RWPE2 (cell line): ENCODE measurements at regions not wholly inside any gene's neighbourhood (a gene's known extent, or its start where the extent isn't known, plus 50 kb on each side); places are given as distances from the start of the nearest gene placed in this dataset.

Source experiments
- ATAC-seq: fragments of 200-7000 bp; cut with Tn5 transposase; 3 replicates; pipeline ENCODE4 v1.9.1; 2021; ENCODE audit warnings: low read depth
- DNase-seq: peaks from one replicate; pipeline ENCODE4 v3.0.0-alpha.2; 2020; ENCODE audit warnings: low spot score
- H3K27ac ChIP-seq: fragments of 450-650 bp; 2 replicates; pipeline ENCODE4 v1.5.1; 2017; ENCODE audit warnings: mild to moderate bottlenecking; ENCODE audit not compliant: poor library complexity, severe bottlenecking
- H3K27me3 ChIP-seq: fragments of 250-450 bp; sonication (Bioruptor Pico); 2 replicates; pipeline ENCODE4 v1.5.1; 2021; ENCODE audit warnings: mild to moderate bottlenecking, moderate library complexity; ENCODE audit not compliant: insufficient read depth, poor library complexity, severe bottlenecking
- H3K36me3 ChIP-seq: fragments of 250-450 bp; sonication (Bioruptor Pico); 2 replicates; pipeline ENCODE4 v1.5.1; 2020; ENCODE audit warnings: low read depth, mild to moderate bottlenecking, moderate library complexity
- H3K4me1 ChIP-seq: fragments of 250-450 bp; sonication (Bioruptor Pico); 2 replicates; pipeline ENCODE4 v1.5.1; 2021; ENCODE audit warnings: mild to moderate bottlenecking, moderate library complexity; ENCODE audit not compliant: insufficient read depth, poor library complexity, severe bottlenecking
- H3K4me3 ChIP-seq: fragments of 250-450 bp; sonication (Bioruptor Pico); 2 replicates; pipeline ENCODE4 v1.5.1; 2021; ENCODE audit warnings: mild to moderate bottlenecking, moderate library complexity; ENCODE audit not compliant: severe bottlenecking
- H3K9me3 ChIP-seq: fragments of 250-450 bp; sonication (Bioruptor Pico); 2 replicates; pipeline ENCODE4 v1.5.1; 2021; ENCODE audit warnings: mild to moderate bottlenecking, moderate library complexity; ENCODE audit not compliant: severe bottlenecking
- CTCF ChIP-seq: fragments of 450-650 bp; IDR thresholded peaks from one replicate; pipeline ENCODE4 v1.5.1; 2017; ENCODE audit warnings: mild to moderate bottlenecking, moderate library complexity; ENCODE audit not compliant: poor library complexity, severe bottlenecking

- H3K36me3 ChIP-seq, result no peaks in the 10 kb centered on the region
- DNase-seq (no peak), ATAC-seq (no peak)
- TF ChIP-seq CTCF, result no peak
- H3K27ac ChIP-seq, result no peak overlapping the region
- no peaks in the 10 kb centered on the region for H3K9me3 ChIP-seq
- no peaks in the 10 kb centered on the region for H3K4me1 ChIP-seq
- no peaks in the 10 kb centered on the region for H3K27me3 ChIP-seq
- no peak overlapping the region for H3K4me3 ChIP-seq
Observed at GRCh38 chrX:129115935-129116334, 407.4 kb downstream of the SMARCA1 start.

GRCh38 chrX:129115104-129115503 lies 408.2 kb downstream of the SMARCA1 start:
- no peaks in the 10 kb centered on the region for H3K4me1 ChIP-seq
- no peaks in the 10 kb centered on the region for H3K27me3 ChIP-seq
- H3K36me3 ChIP-seq, result no peaks in the 10 kb centered on the region
- H3K9me3 ChIP-seq, result no peaks in the 10 kb centered on the region
- ATAC-seq (no peak), DNase-seq (no peak)
- peak; percentile 20 for TF ChIP-seq CTCF
- no peak overlapping the region for H3K27ac ChIP-seq
- no peak overlapping the region for H3K4me3 ChIP-seq

- DNase-seq (no peak), ATAC-seq (no peak)
- no peak for TF ChIP-seq CTCF
- Histone ChIP-seq H3K9me3 (no peaks in the 10 kb centered on the region), H3K4me1 (no peaks in the 10 kb centered on the region), H3K36me3 (no peaks in the 10 kb centered on the region), H3K27ac (no peak overlapping the region), H3K4me3 (no peak overlapping the region), H3K27me3 (no peaks in the 10 kb centered on the region)
Observed at GRCh38 chrX:129111081-129111798, 412.1 kb downstream of the SMARCA1 start.

- H3K36me3 ChIP-seq, result no peaks in the 10 kb centered on the region
- H3K27me3 ChIP-seq, result no peaks in the 10 kb centered on the region
- no peak overlapping the region for H3K27ac ChIP-seq
- no peaks in the 10 kb centered on the region for H3K4me1 ChIP-seq
- ATAC-seq, result no peak
- no peak for TF ChIP-seq CTCF
- DNase-seq, result no peak
- no peak overlapping the region for H3K4me3 ChIP-seq
- H3K9me3 ChIP-seq, result no peaks in the 10 kb centered on the region
Observed at GRCh38 chrX:129108936-129109335, 414.4 kb downstream of the SMARCA1 start.

- no peak for DNase-seq
Observed at GRCh38 chrX:129099207-129099606, 424.1 kb downstream of the SMARCA1 start.

More at GRCh38 chrX:129099207-129099606, 424.1 kb downstream of the SMARCA1 start:
- TF ChIP-seq CTCF, result no peak
- no peak for ATAC-seq
- no peaks in the 10 kb centered on the region for H3K4me1 ChIP-seq
- no peaks in the 10 kb centered on the region for H3K9me3 ChIP-seq
- H3K4me3 ChIP-seq, result no peak overlapping the region
- H3K36me3 ChIP-seq, result no peaks in the 10 kb centered on the region
- no peak overlapping the region for H3K27ac ChIP-seq
- no peaks in the 10 kb centered on the region for H3K27me3 ChIP-seq
